NB4 (cell line): ENCODE measurements at regions not wholly inside any gene's neighbourhood (a gene's known extent, or its start where the extent isn't known, plus 50 kb on each side); places are given as distances from the start of the nearest gene placed in this dataset.

Experiments used
- MYC ChIP-seq: IDR thresholded peaks from 2 replicates; pipeline ENCODE4 v1.6.1; 2011; ENCODE audit warnings: low read depth, low read length
- TF ChIP-seq, protein P1 (sequence below): IDR thresholded peaks from 2 replicates; pipeline ENCODE4 v1.6.1; 2011; ENCODE audit warnings: low read depth, low read length

DNA sequence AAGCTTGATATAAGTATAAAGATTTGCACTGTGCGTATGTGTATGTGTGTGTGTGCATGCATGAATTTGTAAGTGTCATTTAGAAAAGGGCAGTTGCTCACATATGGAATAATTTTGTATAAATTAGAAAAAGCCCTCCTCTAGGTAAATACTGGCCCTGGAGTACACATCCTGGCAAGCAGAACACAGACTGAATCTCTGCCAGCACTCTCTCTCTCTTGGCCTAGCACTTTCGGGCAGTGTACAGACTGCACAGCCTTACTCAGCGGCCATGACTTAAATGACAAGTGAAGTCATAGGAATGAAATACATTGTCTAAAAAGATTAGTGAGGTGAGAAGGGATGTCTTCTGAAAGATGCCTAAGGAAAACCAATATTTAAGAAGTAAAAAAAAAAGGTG lies 214.1 kb downstream of the RDH14 start:
- TF ChIP-seq, protein P1, sequence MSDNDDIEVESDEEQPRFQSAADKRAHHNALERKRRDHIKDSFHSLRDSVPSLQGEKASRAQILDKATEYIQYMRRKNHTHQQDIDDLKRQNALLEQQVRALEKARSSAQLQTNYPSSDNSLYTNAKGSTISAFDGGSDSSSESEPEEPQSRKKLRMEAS, result no peak
- no peak for TF ChIP-seq MYC
